GM18867 (cell line): ENCODE measurements at regions not wholly inside any gene's neighbourhood (a gene's known extent, or its start where the extent isn't known, plus 50 kb on each side); places are given as distances from the start of the nearest gene placed in this dataset.
A peak's percentile ranks its signal among the peaks of the same experiment; 100 is the strongest.
"Not testable (repeated sequence)": the region's sequence is repeated elsewhere in the genome, so short reads cannot be mapped to it uniquely, and the experiment has no call there.

Experiments used
- ATAC-seq: cut with Tn5 transposase; IDR thresholded peaks from one replicate; pipeline ENCODE4 v1.9.1; 2021; ENCODE audit warnings: mild to moderate bottlenecking, moderate library complexity; ENCODE audit not compliant: unreplicated experiment

- ATAC-seq: no peak
Observed at GRCh38 chr13:66154976-66155375, 1075.2 kb downstream of the PCDH9 start.

- no peak for ATAC-seq
Observed at GRCh38 chr13:66154354-66154753, 1075.8 kb downstream of the PCDH9 start.

- ATAC-seq: no peak
Observed at GRCh38 chr13:66152596-66152995, 1077.5 kb downstream of the PCDH9 start.

- not testable (repeated sequence) for ATAC-seq
Observed at GRCh38 chr13:66144357-66144756, 1085.8 kb downstream of the PCDH9 start.

DNA sequence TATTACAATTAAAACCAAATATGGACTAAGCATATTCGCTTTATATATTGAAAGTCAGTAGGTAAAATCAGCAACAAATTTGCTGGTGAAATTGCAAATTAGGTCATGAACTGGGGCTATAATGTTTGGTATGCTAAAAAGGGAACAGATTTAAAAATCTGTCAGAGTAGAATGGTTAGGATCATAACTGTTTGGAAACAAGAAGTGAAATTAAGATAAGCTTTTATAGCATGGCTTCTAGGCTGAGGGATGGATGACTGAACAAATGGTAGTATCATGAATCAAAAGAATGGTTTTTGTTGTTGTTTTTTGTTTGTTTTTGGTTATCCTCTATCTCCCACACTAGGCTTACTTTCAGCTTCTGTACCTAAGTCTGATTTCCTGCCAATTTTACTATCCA lies 1090.4 kb downstream of the PCDH9 start:
- peak; percentile 26 for ATAC-seq

DNA sequence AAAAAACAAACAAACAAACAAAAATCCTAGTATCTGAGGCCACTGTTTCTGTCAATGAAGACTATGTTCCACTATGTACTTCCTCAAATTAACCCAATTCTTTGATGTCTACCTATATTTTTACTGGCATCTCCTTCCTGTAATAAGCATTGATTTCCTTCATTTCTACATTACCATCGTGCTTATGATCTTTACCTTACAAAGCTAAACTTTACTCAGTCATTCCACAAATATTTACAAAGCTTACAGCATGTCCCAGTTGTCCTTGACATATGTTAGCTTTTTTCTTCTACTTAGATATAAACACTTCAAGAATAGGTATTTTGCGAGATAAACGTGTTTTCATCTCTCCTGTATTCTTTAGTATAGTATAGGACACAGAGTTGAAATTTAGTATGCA lies 1090.9 kb downstream of the PCDH9 start:
- no peak for ATAC-seq

- ATAC-seq: peak; percentile 91
Observed at GRCh38 chr13:66138172-66138811, 1091.8 kb downstream of the PCDH9 start.

- ATAC-seq: peak; percentile 30
Observed at GRCh38 chr13:66137384-66137783, 1092.8 kb downstream of the PCDH9 start.

- peak; percentile 88 for ATAC-seq
Observed at GRCh38 chr13:66128692-66129269, 1101.4 kb downstream of the PCDH9 start.

DNA sequence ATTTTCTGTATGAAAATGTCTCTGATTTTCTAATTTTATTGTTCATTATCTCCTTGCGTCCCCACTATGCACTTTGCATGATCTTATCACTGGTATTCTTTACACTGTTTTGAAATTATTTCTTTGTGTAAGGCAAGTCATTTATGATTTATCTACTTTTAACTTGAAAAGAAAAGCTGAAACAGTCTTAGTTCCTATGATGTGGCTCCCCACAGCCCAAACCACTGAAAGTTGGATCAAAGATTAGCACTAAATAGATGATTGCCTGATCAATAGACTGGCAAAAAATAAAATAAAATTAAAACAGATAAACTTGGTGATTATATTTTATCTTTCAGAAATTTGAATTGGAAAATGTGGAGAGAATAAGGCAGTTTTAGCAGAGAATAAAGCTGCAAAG lies 1101.9 kb downstream of the PCDH9 start:
- ATAC-seq: no peak

GRCh38 chr13:66117563-66117962 lies 1112.6 kb downstream of the PCDH9 start:
- no peak for ATAC-seq

GRCh38 chr13:66113882-66114526 lies 1116.1 kb downstream of the PCDH9 start:
- ATAC-seq: no peak

DNA sequence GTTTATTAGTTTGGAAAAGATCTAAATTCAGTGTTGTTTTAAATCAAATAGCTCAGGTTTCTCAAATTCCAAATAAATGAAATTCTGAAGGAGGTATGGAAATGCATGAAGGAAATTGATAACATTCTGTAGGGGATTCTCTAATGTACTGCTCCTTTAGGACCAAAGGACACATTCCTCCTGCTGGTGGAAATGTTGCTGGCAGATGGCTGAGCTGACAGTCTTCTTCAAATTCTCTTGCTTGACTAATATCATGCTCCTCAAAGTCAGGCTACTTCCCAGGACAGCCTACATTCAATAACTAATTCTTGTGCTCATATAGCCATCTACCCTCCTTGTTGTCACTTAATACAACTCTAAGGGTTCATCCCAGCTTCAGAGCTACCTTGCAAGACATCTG lies 1118.5 kb downstream of the PCDH9 start:
- ATAC-seq: no peak

GRCh38 chr13:66106246-66106645 lies 1123.9 kb downstream of the PCDH9 start:
- ATAC-seq: no peak

GRCh38 chr13:66102864-66103263 lies 1127.3 kb downstream of the PCDH9 start:
- no peak for ATAC-seq

GRCh38 chr13:66099825-66100224 lies 1130.3 kb downstream of the PCDH9 start:
- no peak for ATAC-seq

- ATAC-seq: no peak
Observed at GRCh38 chr13:66098931-66099628, 1131.1 kb downstream of the PCDH9 start.

DNA sequence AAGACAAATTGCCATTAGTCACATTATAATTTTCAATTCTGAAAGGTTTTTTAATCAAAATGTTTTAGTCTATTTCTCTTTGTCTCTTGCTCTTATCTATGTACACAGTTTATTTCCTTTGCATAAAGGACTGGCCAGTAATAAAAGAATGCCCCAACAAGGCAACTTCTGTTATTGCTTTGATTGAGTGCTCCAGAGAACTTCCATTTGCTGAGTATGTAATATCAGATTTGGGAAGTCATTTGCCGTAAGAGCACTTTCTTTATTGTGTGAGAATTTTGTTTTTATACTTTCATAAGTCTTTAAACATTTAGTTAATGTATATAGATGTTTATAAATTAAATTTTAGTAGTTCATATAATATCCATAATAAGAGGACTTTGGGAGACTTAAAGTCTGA lies 1140.4 kb downstream of the PCDH9 start:
- ATAC-seq: no peak

DNA sequence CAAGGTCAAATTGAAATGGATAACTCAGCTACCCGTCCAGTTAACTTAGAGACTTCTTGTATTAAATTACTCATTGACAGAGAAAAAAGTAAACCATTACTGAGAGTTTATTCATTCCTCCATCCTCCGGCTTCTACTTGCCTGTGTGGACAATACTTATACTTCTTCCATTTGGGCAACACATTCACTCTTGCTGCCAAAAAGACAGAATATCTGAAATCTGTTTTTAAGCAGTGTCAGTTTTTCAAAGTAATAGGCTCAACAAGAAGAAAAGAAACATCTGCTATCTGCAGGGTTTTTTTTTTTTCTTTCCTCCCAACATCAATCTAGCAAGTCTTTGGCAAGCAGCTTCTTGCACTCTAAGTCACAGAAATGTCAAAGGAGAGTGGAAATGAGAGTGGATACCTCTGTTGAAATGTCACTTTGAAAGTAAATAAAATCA lies 1142.8 kb downstream of the PCDH9 start:
- no peak for ATAC-seq

- no peak for ATAC-seq
Observed at GRCh38 chr13:66077132-66077689, 1152.9 kb downstream of the PCDH9 start.

- ATAC-seq: no peak
Observed at GRCh38 chr13:66076417-66076816, 1153.7 kb downstream of the PCDH9 start.
